Retinal pigment epithelial cell (primary cell): ENCODE measurements at regions not wholly inside any gene's neighbourhood (a gene's known extent, or its start where the extent isn't known, plus 50 kb on each side); places are given as distances from the start of the nearest gene placed in this dataset.

Source experiments
- DNase-seq: peaks from one replicate; pipeline ENCODE4 v3.0.0-alpha.2; 2010; ENCODE audit warnings: low read depth
- H3K4me3 ChIP-seq: 2 replicates; pipeline ENCODE4 v1.5.1; 2011; ENCODE audit warnings: mild to moderate bottlenecking, low read length, control low read depth, moderate library complexity
- TF ChIP-seq, protein P1 (sequence below): conservative IDR thresholded peaks from 2 replicates; pipeline ENCODE4 v1.5.1; 2011; ENCODE audit warnings: low read depth, low read length, control low read depth, inconsistent platforms

DNA sequence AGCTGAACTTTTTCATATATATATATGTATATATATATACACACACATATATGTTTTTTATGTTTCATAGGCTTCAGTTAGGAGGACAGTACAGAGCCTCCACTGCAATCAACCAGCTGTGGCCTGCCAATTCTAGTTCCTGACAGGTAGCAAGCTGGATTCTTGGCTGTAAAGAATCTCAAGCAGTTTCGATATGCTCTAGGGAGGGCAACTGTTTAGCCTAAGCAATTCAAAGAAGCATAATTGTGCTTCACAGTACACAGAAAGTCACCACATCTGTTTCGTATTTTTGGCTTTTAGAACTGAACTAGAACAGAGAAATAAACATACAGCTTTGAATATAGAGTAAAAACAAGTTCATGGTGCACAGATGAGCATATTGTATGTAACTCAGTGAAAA, 152.4 kb upstream of the ARRDC3 start:
- DNase-seq: no peak
- TF ChIP-seq, protein P1, sequence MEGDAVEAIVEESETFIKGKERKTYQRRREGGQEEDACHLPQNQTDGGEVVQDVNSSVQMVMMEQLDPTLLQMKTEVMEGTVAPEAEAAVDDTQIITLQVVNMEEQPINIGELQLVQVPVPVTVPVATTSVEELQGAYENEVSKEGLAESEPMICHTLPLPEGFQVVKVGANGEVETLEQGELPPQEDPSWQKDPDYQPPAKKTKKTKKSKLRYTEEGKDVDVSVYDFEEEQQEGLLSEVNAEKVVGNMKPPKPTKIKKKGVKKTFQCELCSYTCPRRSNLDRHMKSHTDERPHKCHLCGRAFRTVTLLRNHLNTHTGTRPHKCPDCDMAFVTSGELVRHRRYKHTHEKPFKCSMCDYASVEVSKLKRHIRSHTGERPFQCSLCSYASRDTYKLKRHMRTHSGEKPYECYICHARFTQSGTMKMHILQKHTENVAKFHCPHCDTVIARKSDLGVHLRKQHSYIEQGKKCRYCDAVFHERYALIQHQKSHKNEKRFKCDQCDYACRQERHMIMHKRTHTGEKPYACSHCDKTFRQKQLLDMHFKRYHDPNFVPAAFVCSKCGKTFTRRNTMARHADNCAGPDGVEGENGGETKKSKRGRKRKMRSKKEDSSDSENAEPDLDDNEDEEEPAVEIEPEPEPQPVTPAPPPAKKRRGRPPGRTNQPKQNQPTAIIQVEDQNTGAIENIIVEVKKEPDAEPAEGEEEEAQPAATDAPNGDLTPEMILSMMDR: no peak

DNA sequence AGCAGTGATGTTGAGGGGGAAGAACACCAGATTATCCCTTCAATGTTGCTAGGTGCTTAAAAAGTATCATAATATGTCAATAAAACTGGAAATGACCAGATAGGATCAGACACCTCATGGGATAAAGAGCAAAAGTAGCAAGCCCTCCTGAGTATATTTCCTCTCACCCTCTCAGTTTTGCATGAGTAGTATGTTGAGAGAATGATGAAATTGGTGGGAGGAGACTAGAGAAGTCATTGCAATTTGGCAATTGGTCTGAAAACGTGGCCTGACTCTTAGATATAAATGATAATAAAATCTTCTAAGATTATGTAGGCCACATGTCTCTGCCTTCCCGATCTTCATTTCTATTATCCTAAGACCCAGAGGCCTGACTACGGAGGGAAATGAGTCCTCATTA, 151.2 kb upstream of the ARRDC3 start:
- no peak for DNase-seq
- TF ChIP-seq, protein P1: no peak
- H3K4me3 ChIP-seq: no peak overlapping the region

More for the DNA sequence above, 152.4 kb upstream of the ARRDC3 start:
- H3K4me3 ChIP-seq: no peak overlapping the region

DNA sequence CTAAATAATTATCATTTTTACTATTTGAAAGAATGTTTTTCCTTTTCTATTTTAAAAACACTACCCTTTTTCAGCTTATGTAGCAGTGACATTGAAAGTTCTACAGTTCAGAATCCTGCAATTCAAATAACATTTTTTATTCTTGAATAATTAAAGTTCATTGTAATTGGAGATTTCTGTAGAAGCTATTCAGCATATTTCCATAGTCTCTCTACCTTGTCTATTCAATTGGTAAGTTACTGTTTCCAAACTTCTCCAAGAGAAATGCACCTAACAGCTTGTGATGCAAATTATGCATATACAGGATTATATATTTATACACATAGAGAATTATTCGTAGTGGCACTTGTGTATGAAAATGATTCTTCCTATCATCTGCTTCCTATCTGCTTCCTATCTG, 149.7 kb upstream of the ARRDC3 start:
- DNase-seq: no peak
- H3K4me3 ChIP-seq: no peak overlapping the region
- TF ChIP-seq, protein P1: no peak

DNA sequence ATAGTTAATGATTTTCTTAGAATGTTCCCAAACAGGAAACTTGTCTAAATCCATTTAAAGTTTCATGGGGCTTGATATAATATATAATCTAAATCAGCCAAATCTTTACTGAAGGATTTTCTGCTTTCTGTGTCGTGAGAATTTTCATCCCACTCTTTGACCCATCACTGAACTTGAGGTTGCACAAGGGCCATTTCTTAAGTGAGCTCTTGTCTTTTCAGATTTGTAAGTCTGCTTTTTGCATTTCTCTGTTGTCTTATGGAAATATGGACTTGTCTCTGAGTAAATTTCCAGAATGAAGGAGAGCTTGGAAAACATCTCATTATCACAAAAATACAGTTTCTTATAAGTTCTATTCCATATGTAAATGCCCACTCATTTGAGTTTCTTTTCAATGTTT, 149.2 kb upstream of the ARRDC3 start:
- no peak for DNase-seq
- TF ChIP-seq, protein P1: no peak
- no peak overlapping the region for H3K4me3 ChIP-seq

DNA sequence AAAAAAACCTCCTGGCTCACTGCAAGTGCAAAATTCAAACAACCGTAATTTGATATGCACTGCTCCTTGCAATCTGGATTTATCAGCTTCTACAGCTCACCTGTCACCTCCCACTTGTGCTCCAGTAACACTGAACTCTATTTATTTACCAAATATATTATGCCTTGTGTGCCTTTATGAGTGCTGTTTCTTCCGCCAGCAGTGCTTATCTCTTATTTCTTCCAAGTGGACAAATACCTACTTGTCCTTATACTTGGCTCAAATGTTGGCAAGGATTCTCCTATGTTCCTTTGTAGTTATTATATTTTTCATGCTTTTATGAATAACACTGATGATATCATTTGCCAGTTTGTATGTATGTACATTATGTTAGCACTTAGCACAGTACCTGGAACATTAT, 145.7 kb upstream of the ARRDC3 start:
- no peak for DNase-seq
- H3K4me3 ChIP-seq: no peak overlapping the region
- TF ChIP-seq, protein P1: no peak

DNA sequence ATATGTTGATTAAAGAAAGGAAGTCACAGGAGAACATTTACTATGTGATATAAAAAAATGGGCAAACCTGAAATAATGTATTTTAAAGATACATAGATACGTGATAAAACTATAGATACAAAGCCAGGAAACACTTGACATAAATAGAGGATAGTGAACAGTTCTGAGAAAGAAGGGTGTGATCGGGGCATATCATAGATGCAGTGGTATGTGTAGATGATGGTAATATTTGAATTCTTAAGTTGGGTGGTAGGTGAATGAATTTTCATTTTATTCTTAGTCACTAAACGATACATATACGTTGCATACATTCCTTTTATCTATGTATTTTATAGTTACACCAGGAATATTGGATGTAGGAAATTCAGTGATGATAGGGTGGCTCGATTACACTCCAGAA, 138.7 kb upstream of the ARRDC3 start:
- H3K4me3 ChIP-seq: no peak overlapping the region
- TF ChIP-seq, protein P1: no peak
- DNase-seq: no peak

DNA sequence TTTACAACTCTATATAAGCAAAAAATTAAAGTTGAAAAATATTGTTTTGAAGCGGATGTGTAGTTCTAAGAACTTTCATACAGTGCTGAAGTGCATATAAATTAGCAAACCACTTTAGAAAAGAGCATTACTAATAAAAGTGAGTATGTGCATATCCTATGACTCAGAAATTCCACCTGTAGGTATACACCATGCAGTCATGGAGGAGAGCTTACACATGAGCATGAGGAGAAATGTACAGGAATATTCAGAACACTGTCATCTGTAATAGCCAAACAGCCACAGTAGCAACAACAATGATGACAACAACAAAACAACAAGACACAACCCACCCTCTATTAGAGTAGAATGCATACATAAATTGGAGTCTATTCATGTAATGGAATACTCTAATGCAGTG, 138.2 kb upstream of the ARRDC3 start:
- DNase-seq: no peak
- TF ChIP-seq, protein P1: no peak
- H3K4me3 ChIP-seq: no peak overlapping the region
